Spleen (tissue), 7 donors: ENCODE measurements at regions not wholly inside any gene's neighbourhood (a gene's known extent, or its start where the extent isn't known, plus 50 kb on each side); places are given as distances from the start of the nearest gene placed in this dataset.

Experiments used
- CTCF ChIP-seq, 11 experiments: fragments of 200-600 bp in 7 of 11; fragments of 450-650 bp in 4 of 11; sonication (generic) in 4 of 11; IDR thresholded peaks in 8 of 11; conservative IDR thresholded peaks in 3 of 11; 1 replicate in 7 of 11; 2 replicates in 4 of 11; pipeline versions ENCODE4 v1.4.0 to v1.8.0; 2016 to 2021; ENCODE audit warnings: antibody characterized with exemption in 11 of 11, inconsistent platforms in 4 of 11, mild to moderate bottlenecking in 1 of 11
- POLR2A ChIP-seq, 3 donors: fragments of 450-650 bp; IDR thresholded peaks; one replicate each; pipeline ENCODE4 v1.5.1; 2017; ENCODE audit warnings: antibody characterized with exemption in 3 of 3, mild to moderate bottlenecking in 1 of 3
- donor health status: DM: no; HTN: no; CAD: no; lungs with moderate emphysema.
- donor health status: DM: no; HTN: no; CAD: no.
- donor health status: DM: no; HTN: no; CAD: no.

GRCh38 chr18:43578211-43578610 is 300.9 kb upstream of the SYT4 start:
- TF ChIP-seq CTCF (IDR thresholded peaks at IDR 0.05 in 8 of 11, conservative IDR thresholded peaks at IDR 0.05 in 3 of 11) = no peak
- no peak for TF ChIP-seq POLR2A (IDR thresholded peaks at IDR 0.05)
